ENCODE measurements at regions not wholly inside any gene's neighbourhood (a gene's known extent, or its start where the extent isn't known, plus 50 kb on each side); places are given as distances from the start of the nearest gene placed in this dataset.

DNA sequence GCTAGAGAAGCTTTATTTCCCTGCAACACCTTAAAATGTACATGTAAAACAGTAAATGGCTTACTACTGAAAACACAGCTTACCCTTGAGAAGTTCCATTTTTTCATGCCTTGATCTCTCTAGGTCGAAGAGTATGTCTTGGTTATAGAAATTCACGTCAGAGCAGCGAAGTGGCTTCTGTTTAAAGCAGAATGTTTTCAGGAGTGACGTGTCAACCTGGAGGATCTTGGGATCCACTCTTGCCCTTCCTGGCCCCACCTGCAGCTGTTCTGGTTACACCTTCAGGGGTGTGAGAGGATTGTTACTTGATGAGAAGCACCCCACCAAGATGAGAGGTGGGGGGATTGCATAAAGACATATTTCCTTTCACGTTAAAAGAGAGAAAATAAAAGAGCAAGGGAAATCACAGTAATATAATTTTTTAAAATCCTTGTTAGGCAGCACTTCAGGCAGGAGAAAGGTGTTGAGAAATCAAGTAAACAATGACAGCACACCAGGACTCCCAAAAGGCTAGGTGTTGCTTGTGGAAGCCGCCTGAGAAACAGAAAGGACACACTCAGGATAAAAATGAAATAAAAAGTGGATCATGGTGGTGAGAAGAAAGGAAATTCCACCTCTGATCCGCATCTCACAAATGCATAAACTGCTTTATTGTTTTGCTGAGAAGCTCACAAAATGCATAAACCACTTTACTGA lies 149.7 kb downstream of the UNC5CL start:
- Histone ChIP-seq H3K9ac (ENCODE audit: insufficient read depth, low read length) (no peak overlapping the region), H3K4me1 (ENCODE audit: control insufficient read depth, extremely low read depth, insufficient read depth, low read length) (no peaks in the 10 kb centered on the region), H3K4me3 (replicated peaks in 1 of 4; ENCODE audit: control extremely low read depth in 1 of 4, insufficient read depth in 1 of 4, low read depth in 3 of 4, low read length in 4 of 4) (no peak overlapping the region), H3K27ac (ENCODE audit: insufficient read depth, low read length) (no peak overlapping the region), H3K27me3 (ENCODE audit: control insufficient read depth, insufficient read depth, low read length) (no peaks in the 10 kb centered on the region), H2AFZ (ENCODE audit: low read length) (no peak overlapping the region), H3K4me2 (ENCODE audit: extremely low read depth, insufficient read depth, low read length) (no peak overlapping the region), H3K79me2 (ENCODE audit: control insufficient read depth, insufficient read depth, low read length) (no peaks in the 10 kb centered on the region), H3K9me3 (ENCODE audit: control insufficient read depth, insufficient read depth, low read depth, low read length) (no peaks in the 10 kb centered on the region), H4K20me1 (ENCODE audit: control insufficient read depth, extremely low read depth, insufficient read depth, low read length) (no peaks in the 10 kb centered on the region), H3K36me3 (ENCODE audit: control insufficient read depth, insufficient read depth, low read length) (no peaks in the 10 kb centered on the region)
- TF ChIP-seq, protein P1, sequence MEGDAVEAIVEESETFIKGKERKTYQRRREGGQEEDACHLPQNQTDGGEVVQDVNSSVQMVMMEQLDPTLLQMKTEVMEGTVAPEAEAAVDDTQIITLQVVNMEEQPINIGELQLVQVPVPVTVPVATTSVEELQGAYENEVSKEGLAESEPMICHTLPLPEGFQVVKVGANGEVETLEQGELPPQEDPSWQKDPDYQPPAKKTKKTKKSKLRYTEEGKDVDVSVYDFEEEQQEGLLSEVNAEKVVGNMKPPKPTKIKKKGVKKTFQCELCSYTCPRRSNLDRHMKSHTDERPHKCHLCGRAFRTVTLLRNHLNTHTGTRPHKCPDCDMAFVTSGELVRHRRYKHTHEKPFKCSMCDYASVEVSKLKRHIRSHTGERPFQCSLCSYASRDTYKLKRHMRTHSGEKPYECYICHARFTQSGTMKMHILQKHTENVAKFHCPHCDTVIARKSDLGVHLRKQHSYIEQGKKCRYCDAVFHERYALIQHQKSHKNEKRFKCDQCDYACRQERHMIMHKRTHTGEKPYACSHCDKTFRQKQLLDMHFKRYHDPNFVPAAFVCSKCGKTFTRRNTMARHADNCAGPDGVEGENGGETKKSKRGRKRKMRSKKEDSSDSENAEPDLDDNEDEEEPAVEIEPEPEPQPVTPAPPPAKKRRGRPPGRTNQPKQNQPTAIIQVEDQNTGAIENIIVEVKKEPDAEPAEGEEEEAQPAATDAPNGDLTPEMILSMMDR (conservative IDR thresholded peaks at IDR 0.05 in 1 of 2, IDR thresholded peaks at IDR 0.05 in 1 of 2; ENCODE audit: low read depth in 1 of 2, low read length in 2 of 2): no peak
- TF ChIP-seq EZH2 (IDR thresholded peaks at IDR 0.05; ENCODE audit: low read length, missing control alignments): no peak
- DNase-seq (ENCODE audit: low read depth in 2 of 2): no peak

DNA sequence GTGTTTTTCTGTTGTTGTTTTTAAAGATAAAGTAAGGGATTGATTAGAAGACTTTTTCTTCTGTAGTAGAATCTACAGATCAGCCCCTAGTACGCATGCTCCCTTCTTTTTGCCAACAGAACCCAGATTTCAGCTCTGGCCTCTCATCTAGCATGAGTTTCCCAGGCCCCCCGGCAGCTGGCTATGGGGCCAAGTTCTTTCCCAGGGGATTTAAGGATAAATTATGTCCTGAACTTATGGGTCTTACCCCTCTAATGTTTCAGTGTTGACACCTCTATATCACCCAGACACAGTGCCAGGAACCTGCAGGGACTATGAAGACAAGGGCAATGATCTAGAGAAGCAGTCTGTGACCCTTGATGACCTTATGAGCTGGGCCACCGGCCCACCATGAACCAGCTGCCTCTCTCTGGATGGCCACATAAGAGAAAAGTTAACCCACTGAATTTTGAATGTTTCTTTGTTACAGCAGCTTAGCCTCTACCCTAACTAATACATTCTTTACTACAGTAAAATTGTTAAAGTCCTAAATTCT lies 150.5 kb downstream of the UNC5CL start:
- Histone ChIP-seq H3K4me3 (replicated peaks in 1 of 4; ENCODE audit: control extremely low read depth in 1 of 4, insufficient read depth in 1 of 4, low read depth in 3 of 4, low read length in 4 of 4) (no peak overlapping the region), H3K36me3 (ENCODE audit: control insufficient read depth, insufficient read depth, low read length) (no peaks in the 10 kb centered on the region), H4K20me1 (ENCODE audit: control insufficient read depth, extremely low read depth, insufficient read depth, low read length) (no peaks in the 10 kb centered on the region), H3K9ac (ENCODE audit: insufficient read depth, low read length) (no peak overlapping the region), H3K27ac (ENCODE audit: insufficient read depth, low read length) (no peak overlapping the region), H3K4me1 (ENCODE audit: control insufficient read depth, extremely low read depth, insufficient read depth, low read length) (no peaks in the 10 kb centered on the region), H2AFZ (ENCODE audit: low read length) (no peak overlapping the region), H3K9me3 (ENCODE audit: control insufficient read depth, insufficient read depth, low read depth, low read length) (no peaks in the 10 kb centered on the region), H3K27me3 (ENCODE audit: control insufficient read depth, insufficient read depth, low read length) (no peaks in the 10 kb centered on the region), H3K4me2 (ENCODE audit: extremely low read depth, insufficient read depth, low read length) (no peak overlapping the region), H3K79me2 (ENCODE audit: control insufficient read depth, insufficient read depth, low read length) (no peaks in the 10 kb centered on the region)
- DNase-seq (ENCODE audit: low read depth in 2 of 2): no peak
- TF ChIP-seq, protein P1 (conservative IDR thresholded peaks at IDR 0.05 in 1 of 2, IDR thresholded peaks at IDR 0.05 in 1 of 2; ENCODE audit: low read depth in 1 of 2, low read length in 2 of 2): no peak
- TF ChIP-seq EZH2 (IDR thresholded peaks at IDR 0.05; ENCODE audit: low read length, missing control alignments): no peak

GRCh38 chr6:40887792-40888340 lies 151.2 kb downstream of the UNC5CL start:
- no peak for TF ChIP-seq EZH2 (IDR thresholded peaks at IDR 0.05; ENCODE audit: low read length, missing control alignments)
- TF ChIP-seq, protein P1 (conservative IDR thresholded peaks at IDR 0.05 in 1 of 2, IDR thresholded peaks at IDR 0.05 in 1 of 2; ENCODE audit: low read depth in 1 of 2, low read length in 2 of 2): no peak
- no peaks in the 10 kb centered on the region for H3K9me3 ChIP-seq (ENCODE audit: control insufficient read depth, insufficient read depth, low read depth, low read length)
- H4K20me1 ChIP-seq (ENCODE audit: control insufficient read depth, extremely low read depth, insufficient read depth, low read length): no peaks in the 10 kb centered on the region
- no peaks in the 10 kb centered on the region for H3K4me1 ChIP-seq (ENCODE audit: control insufficient read depth, extremely low read depth, insufficient read depth, low read length)
- H3K27me3 ChIP-seq (ENCODE audit: control insufficient read depth, insufficient read depth, low read length): no peaks in the 10 kb centered on the region
- no peak for DNase-seq (ENCODE audit: low read depth in 2 of 2)
- H2AFZ ChIP-seq (ENCODE audit: low read length): no peak overlapping the region
- no peaks in the 10 kb centered on the region for H3K79me2 ChIP-seq (ENCODE audit: control insufficient read depth, insufficient read depth, low read length)
- no peak overlapping the region for H3K4me3 ChIP-seq (replicated peaks in 1 of 4; ENCODE audit: control extremely low read depth in 1 of 4, insufficient read depth in 1 of 4, low read depth in 3 of 4, low read length in 4 of 4)
- no peak overlapping the region for H3K9ac ChIP-seq (ENCODE audit: insufficient read depth, low read length)
- no peaks in the 10 kb centered on the region for H3K36me3 ChIP-seq (ENCODE audit: control insufficient read depth, insufficient read depth, low read length)
- H3K27ac ChIP-seq (ENCODE audit: insufficient read depth, low read length): no peak overlapping the region
- no peak overlapping the region for H3K4me2 ChIP-seq (ENCODE audit: extremely low read depth, insufficient read depth, low read length)

Data from fibroblast of lung (primary cell).